Activated naive CD4-positive, alpha-beta T cell treated with anti-CD3 and anti-CD28 coated beads, Interleukin-2, amount 10 ng/mL, durations not matched to agents 7 days and 5 days (primary cell): ENCODE measurements at regions not wholly inside any gene's neighbourhood (a gene's known extent, or its start where the extent isn't known, plus 50 kb on each side); places are given as distances from the start of the nearest gene placed in this dataset.

Experiments
- CTCF ChIA-PET: fragments of 350-600 bp; sonication (Branson Sonifier 250); formaldehyde crosslinking; loops from one replicate; lab custom pipeline; 2021; ENCODE audit warnings: antibody characterized with exemption; lab: Charles Lee
- DNase-seq: peaks from one replicate; pipeline ENCODE4 v3.0.0-alpha.2; 2020
- H3K27ac Mint-ChIP-seq: one replicate; pipeline ENCODE4 v1.8.0; 2021; ENCODE audit warnings: mild to moderate bottlenecking, moderate library complexity, mixed read lengths
- H3K27me3 Mint-ChIP-seq: one replicate; pipeline ENCODE4 v1.8.0; 2021; ENCODE audit warnings: mild to moderate bottlenecking, mixed read lengths
- H3K36me3 Mint-ChIP-seq: one replicate; pipeline ENCODE4 v1.8.0; 2021; ENCODE audit warnings: mixed read lengths
- H3K4me1 Mint-ChIP-seq: one replicate; pipeline ENCODE4 v1.8.0; 2021; ENCODE audit warnings: mixed read lengths
- H3K4me3 Mint-ChIP-seq: one replicate; pipeline ENCODE4 v1.8.0; 2021; ENCODE audit warnings: mild to moderate bottlenecking, moderate library complexity, mixed read lengths
- H3K9me3 Mint-ChIP-seq: one replicate; pipeline ENCODE4 v1.8.0; 2021; ENCODE audit warnings: mixed read lengths

GRCh38 chr4:136017556-136017955 lies 1514.7 kb downstream of the PCDH18 start:
- Mint-ChIP-seq H3K9me3 (peaks cover 2% of the 10 kb centered on the region), H3K4me3 (no peak overlapping the region), H3K27me3 (no peaks in the 10 kb centered on the region), H3K36me3 (no peaks in the 10 kb centered on the region), H3K27ac (no peak overlapping the region), H3K4me1 (no peaks in the 10 kb centered on the region)
- DNase-seq: no peak
- CTCF ChIA-PET: no interaction called here

- Mint-ChIP-seq H3K4me1 (no peaks in the 10 kb centered on the region), H3K36me3 (no peaks in the 10 kb centered on the region), H3K27ac (no peak overlapping the region), H3K9me3 (no peaks in the 10 kb centered on the region), H3K4me3 (no peak overlapping the region), H3K27me3 (no peaks in the 10 kb centered on the region)
- DNase-seq: no peak
- CTCF ChIA-PET: no interaction called here
Measured at GRCh38 chr4:136012220-136012619, 1520.1 kb downstream of the PCDH18 start.

- Mint-ChIP-seq H3K4me1 (no peaks in the 10 kb centered on the region), H3K27ac (no peak overlapping the region), H3K27me3 (no peaks in the 10 kb centered on the region), H3K36me3 (no peaks in the 10 kb centered on the region), H3K4me3 (no peak overlapping the region), H3K9me3 (peaks cover 1% of the 10 kb centered on the region)
- DNase-seq: no peak
- CTCF ChIA-PET: no interaction called here
Measured at GRCh38 chr4:136009258-136009832, 1522.9 kb downstream of the PCDH18 start.

- Mint-ChIP-seq H3K27me3 (no peaks in the 10 kb centered on the region), H3K4me3 (no peak overlapping the region), H3K36me3 (no peaks in the 10 kb centered on the region), H3K9me3 (peaks cover 3% of the 10 kb centered on the region), H3K27ac (no peak overlapping the region), H3K4me1 (no peaks in the 10 kb centered on the region)
- DNase-seq: no peak
- CTCF ChIA-PET: no interaction called here
Measured at GRCh38 chr4:136007991-136008390, 1524.3 kb downstream of the PCDH18 start.

- H3K9me3 Mint-ChIP-seq: peaks cover 3% of the 10 kb centered on the region
- H3K4me1 Mint-ChIP-seq: no peaks in the 10 kb centered on the region
- no peaks in the 10 kb centered on the region for H3K27me3 Mint-ChIP-seq
- no peaks in the 10 kb centered on the region for H3K36me3 Mint-ChIP-seq
- CTCF ChIA-PET: no interaction called here
- DNase-seq: no peak
- no peak overlapping the region for H3K4me3 Mint-ChIP-seq
- no peak overlapping the region for H3K27ac Mint-ChIP-seq
Measured at GRCh38 chr4:136002316-136002715, 1530.0 kb downstream of the PCDH18 start.

GRCh38 chr4:136001791-136002190 lies 1530.5 kb downstream of the PCDH18 start:
- DNase-seq: no peak
- Mint-ChIP-seq H3K36me3 (no peaks in the 10 kb centered on the region), H3K4me1 (no peaks in the 10 kb centered on the region), H3K27ac (no peak overlapping the region), H3K9me3 (peaks cover 3% of the 10 kb centered on the region), H3K27me3 (no peaks in the 10 kb centered on the region), H3K4me3 (no peak overlapping the region)
- CTCF ChIA-PET: no interaction called here

- no peak overlapping the region for H3K27ac Mint-ChIP-seq
- peaks cover 5% of the 10 kb centered on the region for H3K9me3 Mint-ChIP-seq
- CTCF ChIA-PET: no interaction called here
- no peaks in the 10 kb centered on the region for H3K27me3 Mint-ChIP-seq
- no peaks in the 10 kb centered on the region for H3K4me1 Mint-ChIP-seq
- no peaks in the 10 kb centered on the region for H3K36me3 Mint-ChIP-seq
- no peak overlapping the region for H3K4me3 Mint-ChIP-seq
- no peak for DNase-seq
Measured at GRCh38 chr4:136000246-136000645, 1532.0 kb downstream of the PCDH18 start.

GRCh38 chr4:135994360-135994759 lies 1537.9 kb downstream of the PCDH18 start:
- Mint-ChIP-seq H3K4me3 (no peak overlapping the region), H3K27me3 (no peaks in the 10 kb centered on the region), H3K4me1 (no peaks in the 10 kb centered on the region), H3K9me3 (peaks cover 5% of the 10 kb centered on the region), H3K27ac (no peak overlapping the region), H3K36me3 (no peaks in the 10 kb centered on the region)
- CTCF ChIA-PET: no interaction called here
- no peak for DNase-seq

GRCh38 chr4:135976860-135977259 lies 1555.4 kb downstream of the PCDH18 start:
- no peaks in the 10 kb centered on the region for H3K27me3 Mint-ChIP-seq
- H3K36me3 Mint-ChIP-seq: no peaks in the 10 kb centered on the region
- no peak overlapping the region for H3K27ac Mint-ChIP-seq
- DNase-seq: no peak
- CTCF ChIA-PET: no interaction called here
- H3K4me3 Mint-ChIP-seq: no peak overlapping the region
- H3K4me1 Mint-ChIP-seq: no peaks in the 10 kb centered on the region
- H3K9me3 Mint-ChIP-seq: peaks cover 6% of the 10 kb centered on the region

GRCh38 chr4:135966936-135967335 lies 1565.4 kb downstream of the PCDH18 start:
- Mint-ChIP-seq H3K4me3 (no peak overlapping the region), H3K27ac (no peak overlapping the region), H3K36me3 (no peaks in the 10 kb centered on the region), H3K4me1 (no peaks in the 10 kb centered on the region), H3K27me3 (no peaks in the 10 kb centered on the region), H3K9me3 (peaks cover 3% of the 10 kb centered on the region)
- no peak for DNase-seq
- CTCF ChIA-PET: no interaction called here

GRCh38 chr4:135963009-135963408 lies 1569.3 kb downstream of the PCDH18 start:
- Mint-ChIP-seq H3K27me3 (no peaks in the 10 kb centered on the region), H3K36me3 (no peaks in the 10 kb centered on the region), H3K27ac (no peak overlapping the region), H3K4me3 (no peak overlapping the region), H3K4me1 (no peaks in the 10 kb centered on the region), H3K9me3 (peaks cover 7% of the 10 kb centered on the region)
- CTCF ChIA-PET: no interaction called here
- no peak for DNase-seq

- CTCF ChIA-PET: no interaction called here
- no peak for DNase-seq
Measured at GRCh38 chr4:135949931-135950330, 1582.4 kb downstream of the PCDH18 start.

GRCh38 chr4:135948797-135949196 lies 1583.5 kb downstream of the PCDH18 start:
- H3K27ac Mint-ChIP-seq: no peak overlapping the region

More at GRCh38 chr4:135949931-135950330, 1582.4 kb downstream of the PCDH18 start:
- Mint-ChIP-seq H3K36me3 (no peaks in the 10 kb centered on the region), H3K4me1 (no peaks in the 10 kb centered on the region), H3K27me3 (no peaks in the 10 kb centered on the region), H3K9me3 (no peaks in the 10 kb centered on the region), H3K4me3 (no peak overlapping the region), H3K27ac (no peak overlapping the region)

GRCh38 chr4:135941671-135942070 lies 1590.6 kb downstream of the PCDH18 start:
- Mint-ChIP-seq H3K27me3 (no peaks in the 10 kb centered on the region), H3K4me1 (no peaks in the 10 kb centered on the region), H3K27ac (no peak overlapping the region), H3K9me3 (peaks cover 1% of the 10 kb centered on the region), H3K36me3 (no peaks in the 10 kb centered on the region), H3K4me3 (no peak overlapping the region)
- CTCF ChIA-PET: no interaction called here
- no peak for DNase-seq

More at GRCh38 chr4:135948797-135949196, 1583.5 kb downstream of the PCDH18 start:
- DNase-seq: no peak
- CTCF ChIA-PET: no interaction called here
- no peak overlapping the region for H3K4me3 Mint-ChIP-seq
- no peaks in the 10 kb centered on the region for H3K9me3 Mint-ChIP-seq
- no peaks in the 10 kb centered on the region for H3K36me3 Mint-ChIP-seq
- H3K27me3 Mint-ChIP-seq: no peaks in the 10 kb centered on the region
- H3K4me1 Mint-ChIP-seq: no peaks in the 10 kb centered on the region

GRCh38 chr4:135934026-135934425 lies 1598.3 kb downstream of the PCDH18 start:
- no peaks in the 10 kb centered on the region for H3K27me3 Mint-ChIP-seq
- no peak for DNase-seq
- H3K4me1 Mint-ChIP-seq: no peaks in the 10 kb centered on the region
- CTCF ChIA-PET: no interaction called here
- H3K36me3 Mint-ChIP-seq: no peaks in the 10 kb centered on the region
- no peak overlapping the region for H3K4me3 Mint-ChIP-seq
- no peak overlapping the region for H3K27ac Mint-ChIP-seq
- H3K9me3 Mint-ChIP-seq: peaks cover 8% of the 10 kb centered on the region

- CTCF ChIA-PET: no interaction called here
- Mint-ChIP-seq H3K27ac (no peak overlapping the region), H3K27me3 (no peaks in the 10 kb centered on the region), H3K9me3 (peaks cover 11% of the 10 kb centered on the region), H3K4me3 (no peak overlapping the region), H3K4me1 (no peaks in the 10 kb centered on the region), H3K36me3 (no peaks in the 10 kb centered on the region)
- DNase-seq: no peak
Measured at GRCh38 chr4:135927651-135928050, 1604.6 kb downstream of the PCDH18 start.
